ENCODE measurements at regions not wholly inside any gene's neighbourhood (a gene's known extent, or its start where the extent isn't known, plus 50 kb on each side); places are given as distances from the start of the nearest gene placed in this dataset.

DNA sequence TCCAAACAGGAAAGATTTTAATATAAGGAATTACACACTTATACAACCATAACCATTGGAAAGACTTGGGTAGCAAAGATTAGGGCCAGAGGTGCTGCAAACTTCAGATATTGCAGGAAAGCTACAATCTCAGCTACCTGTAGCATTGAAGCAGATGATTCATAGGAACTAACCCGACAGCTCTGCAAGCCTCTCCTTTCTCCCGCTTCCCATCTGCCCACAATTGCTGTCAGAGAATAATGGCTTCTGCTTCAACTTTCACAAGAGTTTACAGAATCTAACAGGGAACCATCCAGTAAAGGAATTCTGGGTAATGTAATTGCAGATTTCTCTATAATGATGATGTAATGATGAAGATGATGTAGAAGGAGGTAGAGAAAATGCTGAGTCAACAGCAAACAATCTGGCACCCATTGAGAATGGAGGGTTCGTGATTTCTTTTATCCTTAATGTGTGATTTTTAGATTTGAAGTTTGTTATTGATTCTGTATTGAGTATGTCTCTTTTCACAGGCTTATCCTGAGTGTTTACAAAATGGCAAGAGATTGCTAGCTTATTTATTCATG lies 70.8 kb upstream of the USP47 start:
- H3K36me3 Mint-ChIP-seq, result no peaks in the 10 kb centered on the region
- no peaks in the 10 kb centered on the region for H3K4me1 Mint-ChIP-seq
- H3K9me3 Mint-ChIP-seq, result no peaks in the 10 kb centered on the region
- POLR2A ChIA-PET, result no interaction called here
- DNase-seq (no peak), ATAC-seq (no peak)
- H3K27me3 Mint-ChIP-seq, result peaks cover 8 to 30% (median 23%) of the 10 kb centered on the region in 5 donors
- H3K27ac Mint-ChIP-seq, result no peak overlapping the region
- H3K4me3 Mint-ChIP-seq, result no peak overlapping the region

DNA sequence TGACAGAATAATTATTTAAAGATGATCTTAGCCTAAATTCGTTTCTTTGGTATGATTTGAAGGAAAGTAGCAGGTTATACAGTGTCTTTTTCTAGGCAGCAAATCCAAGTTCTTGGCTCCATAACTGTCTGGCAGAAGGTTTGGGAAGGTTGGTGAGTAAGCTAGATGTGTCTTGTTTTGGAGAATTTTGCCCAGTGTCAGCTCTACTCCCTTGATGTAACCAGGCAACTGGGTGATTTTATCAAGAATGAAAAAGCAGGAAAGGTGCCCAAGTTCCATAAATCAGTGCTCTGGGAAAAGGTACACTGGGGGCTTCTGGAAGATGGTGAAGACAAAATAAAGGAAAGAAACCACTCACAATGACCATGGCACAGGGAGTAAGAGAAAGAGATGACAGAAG lies 71.5 kb upstream of the USP47 start:
- Mint-ChIP-seq H3K27ac (no peak overlapping the region), H3K4me3 (no peak overlapping the region), H3K4me1 (no peaks in the 10 kb centered on the region), H3K27me3 (peaks cover 11 to 31% (median 22%) of the 10 kb centered on the region in 5 donors), H3K36me3 (no peaks in the 10 kb centered on the region), H3K9me3 (no peaks in the 10 kb centered on the region)
- ATAC-seq (no peak), DNase-seq (no peak)
- POLR2A ChIA-PET, result no interaction called here

DNA sequence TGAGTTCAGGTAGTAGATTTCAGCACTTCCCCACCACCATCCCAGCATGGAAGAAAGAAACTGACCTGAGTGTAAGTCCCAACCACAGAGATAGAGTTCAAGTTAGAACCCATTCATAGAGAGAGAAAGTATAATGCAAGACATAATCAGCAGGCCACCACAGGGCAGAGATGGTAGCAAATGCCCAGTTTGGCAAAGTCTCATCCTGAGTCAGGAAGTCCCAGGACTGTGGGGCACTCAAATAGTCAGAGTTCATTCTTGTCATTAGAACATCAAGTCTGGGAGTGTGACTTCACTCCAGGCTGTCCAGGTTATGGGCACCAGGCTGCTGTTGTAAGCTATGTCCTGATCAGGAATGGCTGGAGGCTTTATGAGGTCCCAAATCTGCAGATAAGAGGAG lies 72.0 kb upstream of the USP47 start:
- H3K27me3 Mint-ChIP-seq, result peaks cover 12 to 31% (median 20%) of the 10 kb centered on the region in 5 donors
- POLR2A ChIA-PET, result no interaction called here
- H3K27ac Mint-ChIP-seq, result no peak overlapping the region
- DNase-seq, result no peak
- no peaks in the 10 kb centered on the region for H3K36me3 Mint-ChIP-seq
- H3K9me3 Mint-ChIP-seq, result no peaks in the 10 kb centered on the region
- no peak overlapping the region for H3K4me3 Mint-ChIP-seq
- H3K4me1 Mint-ChIP-seq, result no peaks in the 10 kb centered on the region
- no peak for ATAC-seq

DNA sequence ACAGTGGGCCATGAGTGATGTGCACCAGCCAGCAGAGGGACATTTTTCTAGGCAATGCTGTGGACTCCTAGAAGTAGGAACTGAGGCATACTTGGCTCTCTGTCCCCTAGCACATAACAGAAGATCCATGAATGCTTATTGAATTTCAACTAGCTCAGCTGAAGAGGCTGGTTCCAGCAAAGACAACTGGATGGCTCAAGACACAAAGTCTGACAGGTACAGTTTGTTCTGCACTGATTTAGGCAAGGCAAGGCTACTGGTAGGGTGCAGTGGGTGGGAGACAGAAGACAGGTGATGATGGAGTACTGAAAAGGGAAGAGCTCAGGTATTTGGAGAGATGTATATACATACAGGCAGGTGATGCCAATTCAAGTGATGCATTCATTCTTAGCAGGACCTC lies 72.4 kb upstream of the USP47 start:
- H3K9me3 Mint-ChIP-seq, result no peaks in the 10 kb centered on the region
- no peak overlapping the region for H3K4me3 Mint-ChIP-seq
- DNase-seq (no peak), ATAC-seq (no peak)
- H3K27ac Mint-ChIP-seq, result no peak overlapping the region
- H3K4me1 Mint-ChIP-seq, result no peaks in the 10 kb centered on the region
- POLR2A ChIA-PET, result no interaction called here
- no peaks in the 10 kb centered on the region for H3K36me3 Mint-ChIP-seq
- H3K27me3 Mint-ChIP-seq, result peaks cover 12 to 31% (median 20%) of the 10 kb centered on the region in 5 donors

- no peak for ATAC-seq
- no peak overlapping the region for H3K4me3 Mint-ChIP-seq
- no peak overlapping the region for H3K27ac Mint-ChIP-seq
- H3K9me3 Mint-ChIP-seq, result no peaks in the 10 kb centered on the region
- POLR2A ChIA-PET, result no interaction called here
- peaks cover 16 to 52% (median 23%) of the 10 kb centered on the region in 5 donors for H3K27me3 Mint-ChIP-seq
- H3K4me1 Mint-ChIP-seq, result no peaks in the 10 kb centered on the region
- DNase-seq, result no peak
- H3K36me3 Mint-ChIP-seq, result no peaks in the 10 kb centered on the region
Observed at GRCh38 chr11:11764423-11764803, 77.4 kb upstream of the USP47 start.

DNA sequence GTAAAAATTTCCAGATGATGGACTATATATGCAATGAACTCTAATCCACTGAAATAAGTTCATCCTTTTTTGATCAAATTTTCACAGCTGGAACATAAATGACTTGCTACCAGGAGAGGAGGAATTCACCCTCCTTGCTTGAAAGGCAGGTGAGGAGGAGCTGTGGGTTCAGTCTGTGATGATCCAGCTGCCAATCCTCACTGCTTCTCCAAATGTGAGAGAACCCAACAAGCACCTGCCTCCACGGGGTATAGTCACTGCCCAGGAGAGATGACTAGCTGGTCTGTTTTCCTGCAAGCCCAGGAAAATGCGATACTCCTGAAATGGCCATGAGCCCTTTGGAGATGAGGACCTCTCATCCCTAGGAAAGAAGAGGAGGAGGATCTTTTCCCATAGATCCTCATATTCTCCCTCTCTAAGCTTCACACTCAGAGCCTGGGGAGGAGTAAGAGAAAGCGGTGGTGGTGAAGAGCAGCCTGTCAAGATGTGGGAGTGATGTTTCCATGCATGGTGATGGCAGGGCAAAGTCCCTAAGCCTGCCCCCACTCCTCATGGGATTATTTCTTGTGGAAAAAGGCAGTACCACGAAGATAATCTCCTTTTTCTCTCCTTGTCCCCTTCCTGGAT lies 77.9 kb upstream of the USP47 start:
- ATAC-seq, result no peak
- Mint-ChIP-seq H3K27ac (no peak overlapping the region), H3K4me1 (no peaks in the 10 kb centered on the region), H3K36me3 (no peaks in the 10 kb centered on the region), H3K9me3 (no peaks in the 10 kb centered on the region), H3K27me3 (peaks cover 14 to 47% (median 26%) of the 10 kb centered on the region in 5 donors), H3K4me3 (no peak overlapping the region)
- POLR2A ChIA-PET, result no interaction called here
- no peak for DNase-seq

DNA sequence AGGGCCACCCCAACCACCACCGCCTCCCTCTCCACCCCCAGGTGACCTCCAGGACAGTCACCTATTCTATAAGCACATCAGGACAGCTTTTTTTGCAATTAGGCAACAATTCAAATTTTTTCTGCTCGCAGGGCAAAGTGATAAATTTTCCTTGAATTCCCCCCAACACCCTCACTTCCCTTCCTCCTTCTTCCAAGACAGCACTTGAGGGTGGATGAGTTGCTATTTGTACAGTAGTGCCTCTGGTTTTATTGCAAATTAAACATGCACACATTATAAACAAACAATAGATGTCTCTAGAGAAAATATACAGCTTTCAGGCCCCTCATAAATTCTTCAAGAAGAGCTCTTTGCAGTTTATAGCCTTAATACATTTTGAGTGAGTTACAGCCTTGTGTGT lies 80.9 kb upstream of the USP47 start:
- Mint-ChIP-seq H3K27me3 (peaks cover 11 to 35% (median 17%) of the 10 kb centered on the region in 5 donors), H3K36me3 (no peaks in the 10 kb centered on the region), H3K9me3 (no peaks in the 10 kb centered on the region), H3K4me1 (no peaks in the 10 kb centered on the region), H3K27ac (no peak overlapping the region), H3K4me3 (no peak overlapping the region)
- DNase-seq, result no peak
- POLR2A ChIA-PET, result no interaction called here
- no peak for ATAC-seq

DNA sequence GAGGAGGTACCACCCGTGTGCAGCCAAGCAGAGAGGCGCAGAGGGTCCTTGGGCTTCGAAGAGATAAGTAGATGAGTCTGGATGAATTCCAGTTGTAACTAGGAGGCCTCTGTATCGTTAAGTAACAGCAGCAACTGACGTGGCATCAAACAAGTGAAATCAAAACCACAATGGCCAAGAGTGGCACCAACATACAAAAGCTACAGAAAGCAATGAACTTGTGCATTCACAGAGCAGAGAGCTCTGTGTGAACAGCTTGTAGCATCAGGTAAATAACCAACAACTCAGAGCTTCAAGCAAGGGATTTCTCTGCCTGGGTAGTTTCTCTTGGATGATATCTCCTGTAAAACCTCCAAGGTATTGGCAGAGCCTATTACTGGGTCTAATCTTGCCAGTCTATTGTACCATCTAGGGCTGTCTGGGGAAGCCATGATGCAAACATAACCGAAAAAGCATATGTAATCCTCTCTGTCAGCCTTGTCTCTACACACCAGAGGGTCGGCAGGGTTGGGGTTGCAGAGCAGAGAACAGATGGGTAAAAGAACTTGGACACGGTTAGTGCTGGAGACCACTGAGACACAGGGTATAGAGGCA lies 83.1 kb upstream of the USP47 start:
- no peaks in the 10 kb centered on the region for H3K36me3 Mint-ChIP-seq
- DNase-seq, result no peak
- no peak for ATAC-seq
- no peak overlapping the region for H3K27ac Mint-ChIP-seq
- POLR2A ChIA-PET, result no interaction called here
- no peak overlapping the region for H3K4me3 Mint-ChIP-seq
- peaks cover 16 to 54% (median 18%) of the 10 kb centered on the region in 5 donors for H3K27me3 Mint-ChIP-seq
- H3K9me3 Mint-ChIP-seq, result no peaks in the 10 kb centered on the region
- H3K4me1 Mint-ChIP-seq, result no peaks in the 10 kb centered on the region

GRCh38 chr11:11757909-11758308 lies 83.9 kb upstream of the USP47 start:
- no peaks in the 10 kb centered on the region for H3K36me3 Mint-ChIP-seq
- no peaks in the 10 kb centered on the region for H3K4me1 Mint-ChIP-seq
- no peak overlapping the region for H3K27ac Mint-ChIP-seq
- H3K9me3 Mint-ChIP-seq, result no peaks in the 10 kb centered on the region
- POLR2A ChIA-PET, result no interaction called here
- H3K27me3 Mint-ChIP-seq, result peaks cover 14 to 56% (median 26%) of the 10 kb centered on the region in 5 donors
- DNase-seq (no peak), ATAC-seq (no peak)
- no peak overlapping the region for H3K4me3 Mint-ChIP-seq

GRCh38 chr11:11756718-11757117 lies 85.1 kb upstream of the USP47 start:
- Mint-ChIP-seq H3K4me3 (no peak overlapping the region), H3K36me3 (no peaks in the 10 kb centered on the region), H3K27me3 (peaks cover 9 to 54% (median 26%) of the 10 kb centered on the region in 5 donors), H3K9me3 (no peaks in the 10 kb centered on the region), H3K4me1 (no peaks in the 10 kb centered on the region), H3K27ac (no peak overlapping the region)
- ATAC-seq, result no peak
- DNase-seq, result no peak
- POLR2A ChIA-PET, result no interaction called here

- Mint-ChIP-seq H3K27me3 (peaks cover 5 to 54% (median 27%) of the 10 kb centered on the region in 5 donors), H3K9me3 (no peaks in the 10 kb centered on the region), H3K4me3 (no peak overlapping the region), H3K36me3 (no peaks in the 10 kb centered on the region), H3K27ac (no peak overlapping the region), H3K4me1 (no peaks in the 10 kb centered on the region)
- ATAC-seq, result no peak
- DNase-seq, result no peak
- POLR2A ChIA-PET, result no interaction called here
Observed at GRCh38 chr11:11755871-11756270, 85.9 kb upstream of the USP47 start.

DNA sequence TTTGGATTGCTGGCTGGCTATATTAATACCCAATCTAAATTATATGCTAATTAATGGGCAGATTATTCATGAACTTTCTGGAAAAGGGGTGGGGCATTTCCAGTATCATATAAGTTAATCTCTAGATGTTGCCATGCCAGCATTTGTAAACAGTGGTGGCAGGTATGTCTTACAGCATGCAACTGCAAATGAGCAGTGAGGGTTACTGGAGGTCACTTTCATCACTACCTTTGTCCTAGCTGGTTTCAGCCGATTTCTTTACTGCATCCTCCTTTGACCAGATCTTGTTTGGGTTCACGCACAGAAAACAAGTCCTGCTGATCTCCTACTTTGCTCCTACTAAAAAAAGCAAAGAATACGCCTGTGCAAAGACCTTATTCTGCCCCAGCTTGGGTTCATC lies 89.1 kb upstream of the USP47 start:
- no peak for DNase-seq
- no peaks in the 10 kb centered on the region for H3K4me1 Mint-ChIP-seq
- no peak overlapping the region for H3K4me3 Mint-ChIP-seq
- peaks cover 11 to 66% (median 20%) of the 10 kb centered on the region in 5 donors for H3K27me3 Mint-ChIP-seq
- H3K9me3 Mint-ChIP-seq, result no peaks in the 10 kb centered on the region
- POLR2A ChIA-PET, result no interaction called here
- no peak for ATAC-seq
- H3K36me3 Mint-ChIP-seq, result no peaks in the 10 kb centered on the region
- no peak overlapping the region for H3K27ac Mint-ChIP-seq

- POLR2A ChIA-PET, result no interaction called here
- H3K9me3 Mint-ChIP-seq, result no peaks in the 10 kb centered on the region
- DNase-seq, result no peak
- no peak overlapping the region for H3K4me3 Mint-ChIP-seq
- no peaks in the 10 kb centered on the region for H3K4me1 Mint-ChIP-seq
- peaks cover 14 to 78% (median 18%) of the 10 kb centered on the region in 5 donors for H3K27me3 Mint-ChIP-seq
- no peak overlapping the region for H3K27ac Mint-ChIP-seq
- H3K36me3 Mint-ChIP-seq, result no peaks in the 10 kb centered on the region
- ATAC-seq, result no peak
Observed at GRCh38 chr11:11750017-11750878, 91.5 kb upstream of the USP47 start.

Measured in naive thymus-derived CD8-positive, alpha-beta T cell (primary cell).